ENCODE measurements at regions not wholly inside any gene's neighbourhood (a gene's known extent, or its start where the extent isn't known, plus 50 kb on each side); places are given as distances from the start of the nearest gene placed in this dataset.

GRCh38 chr11:122030286-122030685 is 85.7 kb downstream of the BLID start:
- Histone ChIP-seq H2AFZ (ENCODE audit: low read depth, low read length, poor library complexity, severe bottlenecking) (no peak overlapping the region), H3K36me3 (ENCODE audit: control insufficient read depth in 1 of 2, insufficient read depth in 2 of 2, low read length in 2 of 2) (no peaks in the 10 kb centered on the region), H3K27me3 (ENCODE audit: insufficient read depth, low read length) (no peaks in the 10 kb centered on the region), H3K4me3 (replicated peaks in 1 of 2; ENCODE audit: low read depth in 1 of 2, low read length in 2 of 2) (no peak overlapping the region), H3K9me3 (ENCODE audit: control insufficient read depth in 1 of 2, insufficient read depth in 1 of 2, low read depth in 1 of 2, low read length in 2 of 2) (no peaks in the 10 kb centered on the region), H3K4me1 (ENCODE audit: control insufficient read depth in 1 of 2, insufficient read depth in 2 of 2, low read length in 2 of 2) (peaks cover 3 to 11% of the 10 kb centered on the region in 2 experiments; a peak in 3 of 4 replicates), H3K9me2 (ENCODE audit: insufficient read depth) (no peaks in the 10 kb centered on the region), H4K20me1 (ENCODE audit: insufficient read depth) (no peaks in the 10 kb centered on the region), H3K4me2 (ENCODE audit: low read length) (no peak overlapping the region), H3K9ac (ENCODE audit: low read length) (no peak overlapping the region), H3K79me2 (ENCODE audit: insufficient read depth, low read length) (peaks cover 5% of the 10 kb centered on the region), H3K27ac (ENCODE audit: low read depth, low read length) (no peak overlapping the region)
- ChIA-PET RAD21 (ENCODE audit: low non-redundant PET in 1 of 2, low total read pairs in 2 of 2, uncharacterized antibody in 2 of 2, unreplicated experiment in 2 of 2) (no interaction called here), POLR2A (no interaction called here), CTCF (no interaction called here)
- DNase-seq (ENCODE audit: low read depth, low spot score) (no peak), ATAC-seq (no peak)
- no peak for TF ChIP-seq POLR2A (IDR thresholded peaks at IDR 0.05; ENCODE audit: borderline replicate concordance, extremely low read depth, insufficient read depth, insufficient read length)
- no peak for TF ChIP-seq TCF7L2 (IDR thresholded peaks at IDR 0.05; ENCODE audit: borderline replicate concordance, extremely low read depth, insufficient read depth, insufficient read length)
- TF ChIP-seq CEBPB (IDR thresholded peaks at IDR 0.05; ENCODE audit: low read depth): no peak
- BruUV-seq (replicated peaks): no TSS peak
- intact Hi-C loops (cut with micrococcal nuclease): no loop called here

DNA sequence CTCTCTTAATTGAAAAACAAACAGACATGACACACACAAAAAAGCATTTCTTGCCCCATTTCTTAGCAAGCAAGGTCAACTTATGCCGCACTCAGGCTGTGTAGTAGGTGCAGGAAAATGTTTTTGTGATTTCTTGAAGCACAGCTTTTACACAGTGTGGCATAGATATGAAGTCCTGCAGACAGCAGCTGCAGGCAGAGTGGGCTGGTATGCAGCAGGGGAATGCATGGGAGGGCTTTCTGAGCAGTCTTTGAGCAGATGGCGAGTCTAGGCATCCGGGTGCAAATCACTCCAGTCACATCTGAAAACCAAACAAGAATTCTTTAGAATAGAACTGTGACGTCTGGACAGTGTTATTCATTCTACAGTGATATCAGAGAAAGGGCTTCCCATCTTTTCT is 87.5 kb downstream of the BLID start:
- no peak overlapping the region for H3K27ac ChIP-seq (ENCODE audit: low read depth, low read length)
- no peak for TF ChIP-seq ZNF274 (IDR thresholded peaks at IDR 0.05; ENCODE audit: low read depth, low read length)
- TF ChIP-seq YY1 (IDR thresholded peaks at IDR 0.05; ENCODE audit: extremely low read depth, insufficient replicate concordance, low read depth, low read length): no peak
- TF ChIP-seq TCF7L2 (IDR thresholded peaks at IDR 0.05; ENCODE audit: borderline replicate concordance, extremely low read depth, insufficient read depth, insufficient read length): no peak
- no peak for TF ChIP-seq EZH2 (IDR thresholded peaks at IDR 0.05)
- no peak for TF ChIP-seq SRF (IDR thresholded peaks at IDR 0.05; ENCODE audit: low read depth)
- no peak for TF ChIP-seq FOSL1 (IDR thresholded peaks at IDR 0.05; ENCODE audit: low read depth)
- TF ChIP-seq POLR2AphosphoS5 (IDR thresholded peaks at IDR 0.05; ENCODE audit: low read depth, low read length): no peak
- TF ChIP-seq POLR2A (IDR thresholded peaks at IDR 0.05; ENCODE audit: borderline replicate concordance, extremely low read depth, insufficient read depth, insufficient read length): no peak
- no peak for TF ChIP-seq ZFX (IDR thresholded peaks at IDR 0.05)
- no peak overlapping the region for H2AFZ ChIP-seq (ENCODE audit: low read depth, low read length, poor library complexity, severe bottlenecking)
- H3K9ac ChIP-seq (ENCODE audit: low read length): no peak overlapping the region
- POLR2A ChIA-PET: no interaction called here
- H3K36me3 ChIP-seq (ENCODE audit: control insufficient read depth in 1 of 2, insufficient read depth in 2 of 2, low read length in 2 of 2): no peaks in the 10 kb centered on the region
- H3K4me3 ChIP-seq (replicated peaks in 1 of 2; ENCODE audit: low read depth in 1 of 2, low read length in 2 of 2): no peak overlapping the region
- ATAC-seq: no peak
- CTCF ChIA-PET: no interaction called here
- no peaks in the 10 kb centered on the region for H3K9me3 ChIP-seq (ENCODE audit: control insufficient read depth in 1 of 2, insufficient read depth in 1 of 2, low read depth in 1 of 2, low read length in 2 of 2)
- peaks cover 15 to 28% of the 10 kb centered on the region in 2 experiments; a peak in 3 of 4 replicates for H3K4me1 ChIP-seq (ENCODE audit: control insufficient read depth in 1 of 2, insufficient read depth in 2 of 2, low read length in 2 of 2)
- no peaks in the 10 kb centered on the region for H3K27me3 ChIP-seq (ENCODE audit: insufficient read depth, low read length)
- no peaks in the 10 kb centered on the region for H3K9me2 ChIP-seq (ENCODE audit: insufficient read depth)
- intact Hi-C loops (cut with micrococcal nuclease): no loop called here
- no TSS peak for BruUV-seq (replicated peaks)
- H4K20me1 ChIP-seq (ENCODE audit: insufficient read depth): no peaks in the 10 kb centered on the region
- no peak overlapping the region for H3K4me2 ChIP-seq (ENCODE audit: low read length)
- peaks cover 22% of the 10 kb centered on the region for H3K79me2 ChIP-seq (ENCODE audit: insufficient read depth, low read length)
- no peak for DNase-seq (ENCODE audit: low read depth, low spot score)
- RAD21 ChIA-PET (ENCODE audit: low non-redundant PET in 1 of 2, low total read pairs in 2 of 2, uncharacterized antibody in 2 of 2, unreplicated experiment in 2 of 2): no interaction called here

Measured in HCT116 (cell line).